ENCODE measurements at regions not wholly inside any gene's neighbourhood (a gene's known extent, or its start where the extent isn't known, plus 50 kb on each side); places are given as distances from the start of the nearest gene placed in this dataset.

DNA sequence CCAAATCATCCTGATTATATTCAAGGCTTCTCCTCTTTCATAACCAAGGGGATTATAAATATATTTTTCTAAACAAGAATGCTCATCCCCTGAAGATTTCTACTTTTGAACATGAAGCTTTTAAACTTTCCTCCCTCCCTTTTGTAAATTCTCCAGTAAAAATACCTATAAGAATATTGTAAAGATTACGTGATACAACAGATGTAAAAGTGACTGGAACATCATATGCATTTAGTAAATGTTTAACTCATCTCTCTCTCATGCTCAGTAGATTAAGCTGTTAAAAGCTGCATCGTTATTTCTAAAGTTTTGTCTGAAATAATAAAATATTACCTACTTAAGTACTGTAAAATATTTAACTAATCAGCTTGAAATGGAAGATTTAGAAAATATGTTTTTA, 281.1 kb downstream of the SPRY2 start:
- TF ChIP-seq, protein P1, sequence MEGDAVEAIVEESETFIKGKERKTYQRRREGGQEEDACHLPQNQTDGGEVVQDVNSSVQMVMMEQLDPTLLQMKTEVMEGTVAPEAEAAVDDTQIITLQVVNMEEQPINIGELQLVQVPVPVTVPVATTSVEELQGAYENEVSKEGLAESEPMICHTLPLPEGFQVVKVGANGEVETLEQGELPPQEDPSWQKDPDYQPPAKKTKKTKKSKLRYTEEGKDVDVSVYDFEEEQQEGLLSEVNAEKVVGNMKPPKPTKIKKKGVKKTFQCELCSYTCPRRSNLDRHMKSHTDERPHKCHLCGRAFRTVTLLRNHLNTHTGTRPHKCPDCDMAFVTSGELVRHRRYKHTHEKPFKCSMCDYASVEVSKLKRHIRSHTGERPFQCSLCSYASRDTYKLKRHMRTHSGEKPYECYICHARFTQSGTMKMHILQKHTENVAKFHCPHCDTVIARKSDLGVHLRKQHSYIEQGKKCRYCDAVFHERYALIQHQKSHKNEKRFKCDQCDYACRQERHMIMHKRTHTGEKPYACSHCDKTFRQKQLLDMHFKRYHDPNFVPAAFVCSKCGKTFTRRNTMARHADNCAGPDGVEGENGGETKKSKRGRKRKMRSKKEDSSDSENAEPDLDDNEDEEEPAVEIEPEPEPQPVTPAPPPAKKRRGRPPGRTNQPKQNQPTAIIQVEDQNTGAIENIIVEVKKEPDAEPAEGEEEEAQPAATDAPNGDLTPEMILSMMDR (conservative IDR thresholded peaks at IDR 0.05; ENCODE audit: low read depth, low read length), result no peak
- no peak overlapping the region for H3K4me3 ChIP-seq (ENCODE audit: low read depth, low read length)
- no peak for DNase-seq (ENCODE audit: low read depth)

DNA sequence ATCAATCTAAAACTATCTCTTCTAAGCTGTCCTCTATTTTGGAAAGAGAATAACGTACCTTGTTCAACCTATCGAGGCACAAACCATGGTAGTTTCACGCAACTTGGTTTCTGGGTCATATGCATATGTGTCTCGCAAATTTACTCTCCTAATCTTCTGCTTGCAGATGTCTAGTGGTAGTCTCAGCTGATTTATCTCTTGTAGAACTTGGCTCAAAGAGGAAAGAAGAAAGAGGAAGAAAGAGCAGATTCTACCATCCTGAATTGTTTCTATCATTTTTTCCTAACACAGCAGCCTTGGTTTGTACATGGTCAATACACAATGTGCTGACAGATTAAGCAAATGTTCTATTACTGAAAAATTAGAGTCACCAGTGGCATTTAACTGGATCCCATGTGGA, 282.3 kb downstream of the SPRY2 start:
- TF ChIP-seq, protein P1 (conservative IDR thresholded peaks at IDR 0.05; ENCODE audit: low read depth, low read length), result no peak
- DNase-seq (ENCODE audit: low read depth), result no peak
- H3K4me3 ChIP-seq (ENCODE audit: low read depth, low read length), result no peak overlapping the region

DNA sequence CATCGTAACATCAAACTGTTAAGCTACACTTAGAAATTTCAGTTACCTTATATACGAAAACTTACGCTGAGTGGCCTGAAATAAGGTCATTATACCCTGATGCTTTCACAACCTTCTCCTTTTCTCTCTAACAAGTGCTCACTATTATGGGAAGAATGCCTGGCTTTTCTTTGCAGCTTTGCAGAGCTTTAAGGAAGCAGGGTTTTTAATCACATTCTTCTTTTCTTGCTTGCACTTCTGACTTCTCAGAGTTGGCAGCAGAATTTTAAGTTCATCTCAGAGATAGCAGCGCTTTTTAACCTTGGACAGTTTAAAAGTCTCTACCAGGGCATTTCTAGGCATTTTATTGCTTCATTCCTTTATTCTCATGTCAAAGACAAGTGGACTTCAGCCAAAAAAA, 285.1 kb downstream of the SPRY2 start:
- TF ChIP-seq, protein P1 (conservative IDR thresholded peaks at IDR 0.05; ENCODE audit: low read depth, low read length), result no peak
- no peak overlapping the region for H3K4me3 ChIP-seq (ENCODE audit: low read depth, low read length)
- DNase-seq (ENCODE audit: low read depth), result no peak

DNA sequence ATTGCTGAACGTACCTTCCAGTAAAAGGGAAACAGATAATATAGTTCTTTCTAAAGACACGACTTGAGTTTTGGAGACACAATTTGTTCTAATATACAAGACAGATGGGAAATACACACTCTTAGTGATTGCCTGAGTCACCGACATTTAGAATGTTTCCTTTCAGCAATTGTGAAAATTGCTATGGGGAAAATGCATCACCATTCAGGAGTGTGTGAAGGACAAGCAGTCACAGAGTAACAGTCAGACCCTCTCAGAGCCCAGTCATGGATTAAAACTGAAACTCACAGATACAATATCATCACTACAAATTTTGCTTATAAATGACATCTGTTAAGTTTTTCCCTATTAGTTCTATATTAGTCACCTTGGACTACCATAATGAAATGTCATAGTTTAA, 286.1 kb downstream of the SPRY2 start:
- no peak overlapping the region for H3K4me3 ChIP-seq (ENCODE audit: low read depth, low read length)
- TF ChIP-seq, protein P1 (conservative IDR thresholded peaks at IDR 0.05; ENCODE audit: low read depth, low read length), result no peak
- DNase-seq (ENCODE audit: low read depth), result no peak

DNA sequence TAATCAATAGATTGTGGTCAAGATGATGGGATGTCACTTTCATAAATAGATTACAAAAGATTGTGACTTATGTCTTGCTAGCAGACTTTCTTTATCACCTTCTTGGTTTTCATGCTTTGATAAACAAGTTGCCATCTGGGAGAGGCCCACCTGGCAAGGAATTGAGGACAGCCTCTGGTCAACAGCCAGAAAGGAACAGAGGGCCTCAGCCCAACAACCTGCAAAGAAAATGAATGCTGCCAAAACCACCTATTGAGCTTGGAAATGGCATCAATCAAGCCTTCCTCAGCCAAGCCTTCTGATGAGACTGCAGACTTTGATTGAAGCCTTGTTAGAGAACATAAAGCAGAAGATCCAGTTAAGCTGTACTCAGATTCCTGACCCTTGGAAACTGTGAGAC, 288.6 kb downstream of the SPRY2 start:
- H3K4me3 ChIP-seq (ENCODE audit: low read depth, low read length), result no peak overlapping the region
- TF ChIP-seq, protein P1 (conservative IDR thresholded peaks at IDR 0.05; ENCODE audit: low read depth, low read length), result no peak
- no peak for DNase-seq (ENCODE audit: low read depth)

DNA sequence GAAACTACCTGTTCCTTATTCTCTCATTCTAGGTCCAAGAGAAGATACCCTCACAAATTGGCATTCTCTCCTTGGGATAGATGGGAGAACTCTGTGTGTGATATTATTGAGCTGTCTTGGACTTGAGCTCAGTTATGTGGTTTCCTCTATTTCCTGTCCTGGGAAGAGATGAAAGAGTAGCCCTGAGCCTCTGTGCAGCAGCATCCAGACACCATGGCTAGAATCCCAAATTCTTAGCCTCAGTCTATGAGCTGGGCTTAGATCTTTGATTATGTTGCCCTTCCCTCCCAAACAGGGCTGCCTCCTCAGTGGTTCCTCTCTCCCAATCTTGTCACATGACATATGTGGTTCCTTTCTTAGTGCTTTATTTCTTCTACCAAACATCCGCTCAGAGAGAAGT, 290.7 kb downstream of the SPRY2 start:
- TF ChIP-seq, protein P1 (conservative IDR thresholded peaks at IDR 0.05; ENCODE audit: low read depth, low read length), result no peak
- H3K4me3 ChIP-seq (ENCODE audit: low read depth, low read length), result no peak overlapping the region
- no peak for DNase-seq (ENCODE audit: low read depth)

DNA sequence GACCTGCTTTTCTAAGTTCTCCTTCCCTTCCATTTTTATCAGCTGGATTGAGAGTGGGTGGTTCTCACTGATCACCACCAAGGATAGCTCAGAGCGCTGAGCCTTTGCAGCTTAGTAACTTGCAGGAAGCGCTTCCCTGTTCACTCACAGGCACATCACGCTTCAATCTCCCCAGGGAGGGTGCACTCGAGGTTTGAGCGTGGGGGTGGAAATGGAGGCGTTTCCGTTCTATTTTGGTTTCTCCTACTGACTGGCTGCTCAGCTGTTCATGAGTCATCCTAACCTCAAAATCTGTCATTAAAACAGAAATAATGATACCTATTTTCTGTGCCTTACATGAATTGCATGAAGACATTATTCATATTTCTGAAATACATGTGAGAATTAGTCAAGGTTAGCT, 292.1 kb downstream of the SPRY2 start:
- peak; percentile 89 for DNase-seq (ENCODE audit: low read depth)
- H3K4me3 ChIP-seq (ENCODE audit: low read depth, low read length), result no peak overlapping the region
- TF ChIP-seq, protein P1 (conservative IDR thresholded peaks at IDR 0.05; ENCODE audit: low read depth, low read length), result no peak

All from epithelial cell of proximal tubule (primary cell).